ENCODE measurements at regions not wholly inside any gene's neighbourhood (a gene's known extent, or its start where the extent isn't known, plus 50 kb on each side); places are given as distances from the start of the nearest gene placed in this dataset.

DNA sequence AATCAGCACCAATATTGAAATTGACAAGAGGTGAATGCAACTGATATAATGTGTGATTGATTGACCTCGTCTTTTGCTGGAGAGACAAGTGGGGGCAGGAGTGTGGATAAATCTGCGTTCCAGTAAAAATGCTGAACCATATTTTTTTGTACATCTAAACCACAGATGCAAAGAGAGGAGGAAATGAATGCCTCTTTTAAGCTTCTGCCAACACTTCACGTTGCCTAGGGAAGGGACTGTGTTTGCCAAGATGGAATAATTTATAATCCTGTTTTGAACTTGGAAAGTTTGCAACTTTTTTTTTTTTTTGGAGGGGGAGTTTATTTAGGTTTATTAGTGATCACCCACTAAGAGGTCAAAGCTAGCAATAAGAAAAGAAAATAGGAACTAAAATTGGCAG lies 288.2 kb upstream of the EEF2KMT start:
- Mint-ChIP-seq H3K36me3 (ENCODE audit: low read depth) (no peaks in the 10 kb centered on the region), H3K4me3 (no peak overlapping the region), H3K4me1 (ENCODE audit: low read depth) (no peaks in the 10 kb centered on the region), H3K9me3 (no peaks in the 10 kb centered on the region), H3K27ac (no peak overlapping the region), H3K27me3 (peaks cover 7% of the 10 kb centered on the region)
- DNase-seq: no peak

DNA sequence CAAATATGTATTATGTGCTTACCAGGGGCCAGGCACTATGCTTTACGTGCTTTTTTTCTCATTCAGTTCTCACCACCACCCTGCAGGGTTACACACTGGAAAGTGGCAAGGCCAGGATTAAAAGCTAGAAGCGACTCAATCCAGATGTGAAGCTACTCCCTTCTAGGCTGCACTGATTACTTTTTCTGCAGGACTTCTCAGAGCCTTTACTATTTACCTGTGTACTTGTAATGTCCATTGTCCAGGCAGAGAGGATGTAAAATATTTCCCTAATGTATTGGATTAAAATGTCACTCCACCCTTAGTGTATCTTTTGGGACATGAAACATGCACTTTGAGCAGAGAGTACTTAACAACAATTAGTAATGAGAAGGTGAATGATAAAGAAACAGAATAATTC lies 287.5 kb upstream of the EEF2KMT start:
- Mint-ChIP-seq H3K4me1 (ENCODE audit: low read depth) (no peaks in the 10 kb centered on the region), H3K9me3 (no peaks in the 10 kb centered on the region), H3K27ac (no peak overlapping the region), H3K27me3 (peaks cover 7% of the 10 kb centered on the region), H3K36me3 (ENCODE audit: low read depth) (no peaks in the 10 kb centered on the region), H3K4me3 (no peak overlapping the region)
- DNase-seq: no peak

DNA sequence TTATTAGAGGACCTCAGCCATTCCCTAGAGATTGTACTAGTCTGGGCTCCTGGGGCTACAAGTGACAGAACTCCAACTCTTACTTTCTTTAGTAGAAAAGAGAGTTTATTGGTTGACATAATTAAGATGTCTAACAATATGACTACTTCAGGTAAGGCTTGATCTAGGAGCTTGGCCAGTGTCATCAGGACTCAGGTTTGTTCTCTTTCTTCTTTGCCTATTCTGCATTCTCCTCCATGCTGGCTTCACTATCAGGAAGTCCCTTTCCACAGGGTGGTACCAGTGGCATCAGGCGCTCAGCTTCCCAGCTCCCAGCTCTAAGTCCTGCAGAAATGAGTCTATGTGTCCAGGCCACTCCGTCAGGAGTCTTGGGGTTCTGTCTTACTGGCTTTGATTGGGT lies 286.1 kb upstream of the EEF2KMT start:
- no peak overlapping the region for H3K27ac Mint-ChIP-seq
- no peaks in the 10 kb centered on the region for H3K4me1 Mint-ChIP-seq (ENCODE audit: low read depth)
- H3K36me3 Mint-ChIP-seq (ENCODE audit: low read depth): no peaks in the 10 kb centered on the region
- no peaks in the 10 kb centered on the region for H3K9me3 Mint-ChIP-seq
- H3K4me3 Mint-ChIP-seq: no peak overlapping the region
- DNase-seq: no peak
- H3K27me3 Mint-ChIP-seq: peaks cover 5% of the 10 kb centered on the region

- DNase-seq: no peak
Observed at GRCh38 chr16:5382484-5382883, 284.9 kb upstream of the EEF2KMT start.

DNA sequence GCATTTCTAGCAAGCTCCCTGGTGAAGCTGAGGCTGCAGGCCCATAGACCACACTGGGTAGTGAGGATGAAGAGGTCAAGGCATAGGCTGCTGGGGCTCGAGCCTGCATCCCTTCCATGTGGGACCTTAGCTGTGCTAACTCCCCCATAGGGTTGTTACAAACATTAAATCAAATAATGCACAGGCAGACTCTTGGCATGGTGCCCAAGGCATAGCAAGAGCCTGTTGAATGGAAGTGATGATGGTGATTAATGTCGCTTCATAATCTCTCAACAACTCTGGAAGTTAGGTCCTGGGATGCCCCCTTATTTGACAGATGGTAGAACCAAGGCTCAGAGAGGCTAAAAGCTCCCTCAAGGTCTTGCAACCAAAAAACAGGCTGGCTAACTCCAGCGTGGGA lies 283.9 kb upstream of the EEF2KMT start:
- no peaks in the 10 kb centered on the region for H3K4me1 Mint-ChIP-seq (ENCODE audit: low read depth)
- no peaks in the 10 kb centered on the region for H3K9me3 Mint-ChIP-seq
- H3K36me3 Mint-ChIP-seq (ENCODE audit: low read depth): no peaks in the 10 kb centered on the region
- H3K27me3 Mint-ChIP-seq: peaks cover 3% of the 10 kb centered on the region
- H3K27ac Mint-ChIP-seq: no peak overlapping the region
- no peak for DNase-seq
- H3K4me3 Mint-ChIP-seq: no peak overlapping the region

More at GRCh38 chr16:5382484-5382883, 284.9 kb upstream of the EEF2KMT start:
- H3K9me3 Mint-ChIP-seq: no peaks in the 10 kb centered on the region
- no peaks in the 10 kb centered on the region for H3K36me3 Mint-ChIP-seq (ENCODE audit: low read depth)
- H3K27ac Mint-ChIP-seq: no peak overlapping the region
- H3K4me3 Mint-ChIP-seq: no peak overlapping the region
- peaks cover 5% of the 10 kb centered on the region for H3K27me3 Mint-ChIP-seq
- H3K4me1 Mint-ChIP-seq (ENCODE audit: low read depth): no peaks in the 10 kb centered on the region

DNA sequence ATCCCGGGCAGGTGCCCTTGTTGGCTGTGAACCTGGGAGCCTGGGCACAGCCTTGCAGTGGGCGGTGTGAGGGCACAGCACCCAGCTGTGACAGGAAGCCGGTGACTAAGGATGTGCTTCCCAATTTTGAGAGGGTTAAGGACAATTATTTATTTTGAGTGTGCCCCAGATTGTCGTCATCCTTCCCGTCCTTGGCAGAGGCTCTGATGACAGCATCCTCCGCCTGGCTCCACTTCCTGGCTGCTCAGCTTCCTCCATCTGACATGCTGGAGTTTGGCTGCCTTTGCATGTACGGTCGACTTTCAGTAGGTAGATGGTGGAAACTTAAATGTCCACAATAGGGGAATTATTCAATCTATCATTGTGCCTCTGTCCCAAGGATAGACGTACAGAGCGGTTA lies 282.4 kb upstream of the EEF2KMT start:
- Mint-ChIP-seq H3K36me3 (ENCODE audit: low read depth) (no peaks in the 10 kb centered on the region), H3K27ac (no peak overlapping the region), H3K4me3 (no peak overlapping the region), H3K4me1 (ENCODE audit: low read depth) (no peaks in the 10 kb centered on the region), H3K27me3 (peaks cover 5% of the 10 kb centered on the region), H3K9me3 (no peaks in the 10 kb centered on the region)
- no peak for DNase-seq

DNA sequence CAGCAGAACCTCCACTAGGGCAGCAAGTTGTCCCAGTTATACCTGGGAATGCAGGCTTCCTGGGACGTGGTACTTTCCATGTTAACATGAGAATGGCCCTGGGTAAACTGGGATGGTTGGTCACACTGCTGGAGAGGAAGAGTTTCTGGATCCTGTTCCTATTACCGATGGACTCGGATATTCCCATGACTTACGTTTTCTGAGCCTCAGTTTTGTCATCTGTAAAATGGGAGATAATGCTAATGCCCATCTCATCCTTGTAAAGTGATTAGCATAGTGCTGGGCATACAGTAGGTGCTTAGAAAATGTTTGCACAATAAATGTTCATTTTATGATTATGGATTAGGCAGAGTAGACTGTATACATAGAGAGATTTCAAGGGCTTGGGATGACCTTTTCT lies 280.9 kb upstream of the EEF2KMT start:
- no peaks in the 10 kb centered on the region for H3K36me3 Mint-ChIP-seq (ENCODE audit: low read depth)
- H3K9me3 Mint-ChIP-seq: no peaks in the 10 kb centered on the region
- H3K27ac Mint-ChIP-seq: no peak overlapping the region
- no peak for DNase-seq
- peaks cover 8% of the 10 kb centered on the region for H3K27me3 Mint-ChIP-seq
- no peak overlapping the region for H3K4me3 Mint-ChIP-seq
- H3K4me1 Mint-ChIP-seq (ENCODE audit: low read depth): no peaks in the 10 kb centered on the region

DNA sequence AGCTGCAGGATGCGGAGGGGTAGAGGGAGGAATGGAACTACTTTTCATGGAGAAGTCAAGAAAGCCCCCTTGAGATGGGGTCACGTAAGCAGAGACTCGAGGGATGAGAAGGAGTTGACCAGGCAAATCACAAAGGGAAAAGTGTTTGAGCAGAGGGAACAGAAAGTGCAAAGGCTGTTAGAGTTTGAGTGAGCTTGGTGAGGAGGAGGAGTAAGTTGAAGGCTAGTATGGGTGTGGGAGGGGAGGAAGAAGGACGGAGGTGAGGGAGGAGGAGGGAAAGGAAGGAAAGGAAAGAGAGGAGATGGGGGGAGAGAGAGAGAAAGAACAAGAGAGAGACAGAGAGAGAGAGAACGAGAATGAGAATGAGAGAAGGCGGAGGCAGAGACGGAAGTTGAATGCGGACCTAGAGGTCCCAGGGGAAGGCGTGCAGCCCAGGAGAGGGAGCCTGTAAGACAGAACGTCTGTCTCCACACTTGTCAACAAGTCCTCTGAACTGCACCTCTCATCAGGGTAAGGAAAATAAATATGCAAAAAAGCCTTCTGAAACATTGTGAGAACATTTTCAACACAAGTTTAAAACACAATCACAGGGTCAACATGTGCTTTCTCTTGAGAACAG lies 279.8 kb upstream of the EEF2KMT start:
- no peak overlapping the region for H3K27ac Mint-ChIP-seq
- H3K4me1 Mint-ChIP-seq (ENCODE audit: low read depth): no peaks in the 10 kb centered on the region
- no peaks in the 10 kb centered on the region for H3K36me3 Mint-ChIP-seq (ENCODE audit: low read depth)

GRCh38 chr16:5374184-5374583 lies 276.6 kb upstream of the EEF2KMT start:
- Mint-ChIP-seq H3K27me3 (peaks cover 18% of the 10 kb centered on the region), H3K4me3 (no peak overlapping the region), H3K4me1 (ENCODE audit: low read depth) (no peaks in the 10 kb centered on the region), H3K36me3 (ENCODE audit: low read depth) (no peaks in the 10 kb centered on the region), H3K27ac (no peak overlapping the region), H3K9me3 (no peaks in the 10 kb centered on the region)
- no peak for DNase-seq

More for the DNA sequence above, 279.8 kb upstream of the EEF2KMT start:
- Mint-ChIP-seq H3K4me3 (no peak overlapping the region), H3K9me3 (no peaks in the 10 kb centered on the region), H3K27me3 (peaks cover 17% of the 10 kb centered on the region)
- no peak for DNase-seq

GRCh38 chr16:5367951-5368350 lies 270.4 kb upstream of the EEF2KMT start:
- Mint-ChIP-seq H3K36me3 (ENCODE audit: low read depth) (no peaks in the 10 kb centered on the region), H3K4me3 (no peak overlapping the region), H3K27ac (no peak overlapping the region)

GRCh38 chr16:5366126-5366525 lies 268.5 kb upstream of the EEF2KMT start:
- Mint-ChIP-seq H3K36me3 (ENCODE audit: low read depth) (no peaks in the 10 kb centered on the region), H3K27ac (no peak overlapping the region), H3K4me1 (ENCODE audit: low read depth) (no peaks in the 10 kb centered on the region), H3K9me3 (no peaks in the 10 kb centered on the region), H3K4me3 (no peak overlapping the region), H3K27me3 (no peaks in the 10 kb centered on the region)
- no peak for DNase-seq

More at GRCh38 chr16:5367951-5368350, 270.4 kb upstream of the EEF2KMT start:
- no peak for DNase-seq
- Mint-ChIP-seq H3K4me1 (ENCODE audit: low read depth) (no peaks in the 10 kb centered on the region), H3K9me3 (no peaks in the 10 kb centered on the region), H3K27me3 (peaks cover 6% of the 10 kb centered on the region)

- Mint-ChIP-seq H3K27ac (no peak overlapping the region), H3K4me3 (no peak overlapping the region), H3K27me3 (no peaks in the 10 kb centered on the region)
Observed at GRCh38 chr16:5364186-5364585, 266.6 kb upstream of the EEF2KMT start.

GRCh38 chr16:5361322-5361721 lies 263.7 kb upstream of the EEF2KMT start:
- H3K9me3 Mint-ChIP-seq: no peaks in the 10 kb centered on the region
- H3K27me3 Mint-ChIP-seq: no peaks in the 10 kb centered on the region
- DNase-seq: no peak
- no peaks in the 10 kb centered on the region for H3K36me3 Mint-ChIP-seq (ENCODE audit: low read depth)
- no peaks in the 10 kb centered on the region for H3K4me1 Mint-ChIP-seq (ENCODE audit: low read depth)
- no peak overlapping the region for H3K27ac Mint-ChIP-seq
- H3K4me3 Mint-ChIP-seq: no peak overlapping the region

More at GRCh38 chr16:5364186-5364585, 266.6 kb upstream of the EEF2KMT start:
- H3K4me1 Mint-ChIP-seq (ENCODE audit: low read depth): no peaks in the 10 kb centered on the region
- DNase-seq: no peak
- no peaks in the 10 kb centered on the region for H3K9me3 Mint-ChIP-seq
- no peaks in the 10 kb centered on the region for H3K36me3 Mint-ChIP-seq (ENCODE audit: low read depth)

DNA sequence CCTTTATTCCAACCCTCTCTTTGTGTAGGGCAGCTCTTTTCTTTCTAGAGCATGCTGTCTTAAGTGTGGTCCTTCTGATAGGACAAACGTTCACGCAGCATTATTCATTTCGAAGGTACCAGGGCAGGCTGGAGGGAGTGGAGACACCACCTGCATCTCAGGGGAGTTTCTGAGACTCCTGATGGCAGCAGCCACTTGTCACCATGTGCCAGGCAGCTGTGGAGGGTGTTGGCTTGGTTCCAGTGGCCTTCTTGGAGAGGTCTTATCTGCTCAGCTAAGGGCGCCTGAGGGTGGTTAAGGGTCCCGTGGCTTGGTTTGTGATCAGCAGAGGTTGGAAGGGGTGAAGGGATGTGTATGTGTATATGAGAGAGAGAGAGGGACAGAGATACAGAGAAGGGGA lies 257.1 kb upstream of the EEF2KMT start:
- Mint-ChIP-seq H3K4me1 (ENCODE audit: low read depth) (no peaks in the 10 kb centered on the region), H3K27ac (no peak overlapping the region), H3K36me3 (ENCODE audit: low read depth) (no peaks in the 10 kb centered on the region), H3K9me3 (no peaks in the 10 kb centered on the region), H3K27me3 (peaks cover 4% of the 10 kb centered on the region), H3K4me3 (no peak overlapping the region)
- no peak for DNase-seq

GRCh38 chr16:5349670-5350517 lies 252.3 kb upstream of the EEF2KMT start:
- no peak for DNase-seq
- no peak overlapping the region for H3K27ac Mint-ChIP-seq
- no peaks in the 10 kb centered on the region for H3K4me1 Mint-ChIP-seq (ENCODE audit: low read depth)
- H3K4me3 Mint-ChIP-seq: no peak overlapping the region
- no peaks in the 10 kb centered on the region for H3K36me3 Mint-ChIP-seq (ENCODE audit: low read depth)
- peaks cover 7% of the 10 kb centered on the region for H3K27me3 Mint-ChIP-seq
- no peaks in the 10 kb centered on the region for H3K9me3 Mint-ChIP-seq

Data from activated T-cell treated with anti-CD3 and anti-CD28 coated beads, Interleukin-2, amount 50 U/mL, for 24 hours (primary cell).